ENCODE measurements at regions not wholly inside any gene's neighbourhood (a gene's known extent, or its start where the extent isn't known, plus 50 kb on each side); places are given as distances from the start of the nearest gene placed in this dataset.

DNA sequence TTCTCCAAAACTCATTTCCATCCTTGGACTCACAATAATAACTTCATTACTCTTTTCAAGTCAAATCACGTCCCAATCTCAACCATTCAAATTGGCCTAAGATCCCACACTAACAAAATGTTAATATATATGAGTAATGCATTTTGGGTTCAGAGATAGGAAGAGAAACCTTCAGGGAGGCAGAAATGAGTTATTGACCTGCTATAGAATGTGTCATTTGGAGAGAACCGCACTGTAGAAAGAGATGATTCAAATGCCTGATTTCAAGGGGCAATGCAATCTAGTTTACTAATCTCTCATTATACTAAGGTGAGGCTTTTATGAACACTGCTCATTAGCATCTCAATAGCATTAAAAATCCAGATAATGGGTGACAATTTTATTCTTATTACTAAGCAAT, 1595.0 kb upstream of the GOT2 start:
- DNase-seq = no peak

DNA sequence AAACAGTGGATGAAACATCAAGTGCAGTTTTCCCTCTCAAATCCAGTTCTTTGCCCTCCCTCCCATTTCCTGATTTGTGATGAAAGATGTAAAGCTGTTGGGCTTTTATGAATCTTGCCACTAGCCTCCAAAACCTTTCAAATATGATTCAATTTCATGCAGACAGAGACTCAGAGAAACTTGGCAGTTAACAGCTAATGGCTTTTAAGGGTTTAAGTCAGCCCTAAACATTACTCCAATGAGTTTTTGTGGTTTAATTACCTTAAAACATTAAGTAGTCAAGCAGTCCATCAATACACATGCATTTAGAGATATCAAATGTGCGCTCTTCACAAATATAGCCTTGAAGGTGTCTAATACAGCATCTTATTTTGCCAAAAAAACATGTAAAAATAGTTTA, 1594.0 kb upstream of the GOT2 start:
- DNase-seq = no peak

DNA sequence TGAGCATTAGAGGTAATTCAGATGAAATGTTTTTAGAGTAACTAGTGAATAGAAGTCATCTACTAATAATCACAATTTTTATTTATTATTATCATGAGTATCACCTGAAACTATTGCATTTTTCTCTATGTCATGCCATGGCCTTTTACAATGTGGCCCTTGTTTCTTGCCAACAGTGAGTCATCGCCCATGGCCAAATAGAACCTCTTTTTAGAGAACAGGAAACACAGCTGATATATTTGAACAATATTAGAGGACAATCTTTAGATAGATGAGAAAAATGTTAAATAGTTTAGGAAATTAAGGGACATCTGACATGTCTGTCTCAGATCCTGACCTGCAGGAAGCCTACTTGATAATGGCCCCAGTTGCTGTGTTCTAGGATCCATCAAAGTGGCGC, 1584.4 kb upstream of the GOT2 start:
- DNase-seq = no peak

DNA sequence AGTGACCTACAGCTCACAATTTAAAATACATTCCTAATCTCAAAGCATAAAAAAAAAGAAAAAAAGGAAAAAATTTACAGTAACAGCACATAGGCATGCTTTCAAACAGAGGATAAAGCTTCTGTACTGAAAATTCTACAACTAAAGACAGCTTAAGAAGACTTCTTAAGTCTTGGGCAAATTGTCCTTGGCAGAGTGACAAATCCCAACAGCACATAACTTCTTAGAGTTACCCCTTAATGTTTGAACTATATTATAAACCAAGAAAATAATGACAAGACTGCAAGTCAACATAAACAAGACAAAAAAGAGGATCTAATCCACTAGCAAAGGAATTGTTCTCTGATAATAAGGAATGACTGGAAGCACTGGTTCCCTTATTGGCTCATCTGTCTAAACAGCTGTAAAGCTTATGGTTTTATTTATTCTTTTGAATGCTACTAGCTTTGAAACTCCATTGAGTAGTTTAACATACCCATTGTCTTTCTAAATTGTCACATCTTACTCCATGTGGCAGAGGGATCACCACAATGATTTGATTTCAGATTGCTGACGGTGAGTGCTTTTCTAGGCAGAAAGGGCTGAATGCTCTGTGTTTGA, 1576.8 kb upstream of the GOT2 start:
- DNase-seq = no peak

DNA sequence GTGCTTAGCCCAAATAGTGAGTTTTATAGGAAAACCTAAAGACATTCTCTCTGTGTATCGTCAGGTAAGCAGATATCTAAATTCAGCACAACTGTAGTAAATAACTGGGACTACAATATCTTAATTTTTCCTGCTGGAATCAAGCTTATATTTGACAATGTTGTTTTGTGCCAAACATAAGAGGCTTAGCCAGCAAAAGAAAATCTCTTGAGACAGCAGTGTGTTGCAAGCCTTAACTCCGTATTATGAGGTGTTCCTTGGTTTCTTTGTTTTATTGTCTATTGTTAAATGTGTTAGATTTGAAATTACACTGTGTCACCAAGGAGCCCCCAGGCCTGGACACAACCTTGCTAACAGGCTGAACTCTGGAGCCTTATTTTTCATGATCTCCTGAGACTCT, 1570.6 kb upstream of the GOT2 start:
- no peak for DNase-seq

DNA sequence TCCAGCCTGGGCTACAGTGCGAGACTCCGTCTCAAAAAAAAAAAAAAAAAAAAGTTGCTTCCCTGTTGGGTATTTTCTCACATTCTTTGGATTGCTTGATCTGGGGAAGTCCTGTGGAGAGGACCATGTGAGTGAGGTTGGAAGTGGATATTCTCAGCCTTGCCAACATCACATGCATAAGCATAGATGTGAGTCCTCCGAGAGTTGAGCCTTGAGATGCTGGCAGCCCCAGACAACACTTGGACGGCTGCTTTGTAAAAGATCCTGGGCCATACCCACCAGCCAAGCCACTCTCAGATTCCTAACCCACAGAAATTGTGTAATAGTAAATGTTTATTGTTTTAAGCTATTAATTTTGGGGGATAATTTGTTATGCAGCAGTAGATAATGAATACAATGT, 1570.0 kb upstream of the GOT2 start:
- DNase-seq = no peak

DNA sequence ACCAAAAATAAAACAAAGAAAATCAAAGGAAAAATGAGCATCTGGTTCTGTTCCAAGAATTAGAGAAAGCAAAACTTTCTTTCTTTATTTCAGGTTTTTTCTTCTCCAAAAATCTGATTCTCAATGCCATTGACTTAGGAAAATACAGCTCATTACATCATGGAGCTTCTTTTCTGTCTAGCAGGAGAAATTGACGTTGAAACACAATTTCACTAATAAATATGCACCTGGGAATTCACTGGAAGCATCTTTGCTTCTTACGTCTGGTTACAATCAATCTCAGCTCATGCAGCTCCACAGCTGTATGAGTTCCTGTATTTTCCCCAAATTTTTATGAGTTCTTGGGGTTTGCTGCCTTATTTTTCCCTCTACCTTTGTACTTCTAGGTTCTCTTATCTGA, 1568.6 kb upstream of the GOT2 start:
- no peak for DNase-seq

DNA sequence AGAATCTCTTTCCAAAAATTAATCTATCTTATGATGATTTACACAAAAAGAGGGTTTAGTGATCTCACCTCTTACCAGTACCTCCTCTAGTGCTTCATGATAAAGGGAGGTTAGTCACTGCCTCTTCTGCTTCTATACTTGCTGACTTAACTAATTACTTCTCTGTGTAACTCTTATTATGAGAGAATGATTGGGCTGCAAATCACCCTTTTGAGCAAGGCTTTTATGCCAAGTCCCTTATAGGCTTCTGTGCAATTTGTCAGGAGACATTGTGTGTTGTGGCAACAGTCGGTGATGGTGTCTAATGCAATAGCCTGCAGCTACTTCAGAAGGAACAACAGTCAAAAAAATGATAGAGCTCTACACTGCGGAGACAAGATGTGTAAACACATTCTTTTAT, 1568.1 kb upstream of the GOT2 start:
- DNase-seq = no peak

DNA sequence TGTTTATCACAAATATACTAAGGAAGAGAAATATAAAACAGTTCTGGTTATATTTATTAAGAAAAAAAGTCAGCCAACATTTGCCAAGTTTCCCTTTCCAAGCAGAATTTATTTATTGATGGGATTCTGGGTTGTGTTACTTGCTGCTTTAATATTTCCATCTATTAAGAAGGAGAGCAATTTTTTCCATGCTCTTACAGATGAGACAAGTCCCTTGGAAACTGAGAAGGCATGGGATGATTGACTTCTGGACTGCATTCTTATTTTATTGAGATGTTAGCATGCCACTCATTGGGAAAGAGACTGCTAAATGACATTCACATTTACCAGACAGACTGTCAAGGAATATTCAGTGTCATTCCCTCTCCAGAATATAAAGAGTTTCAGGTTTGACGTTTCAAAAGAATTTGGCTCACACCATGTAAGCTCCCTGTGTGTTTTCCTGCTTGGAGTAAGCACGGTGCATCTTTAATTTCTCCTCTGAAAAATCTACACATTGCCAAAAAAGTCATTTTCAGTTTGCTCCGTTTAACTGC, 1565.2 kb upstream of the GOT2 start:
- DNase-seq = no peak

DNA sequence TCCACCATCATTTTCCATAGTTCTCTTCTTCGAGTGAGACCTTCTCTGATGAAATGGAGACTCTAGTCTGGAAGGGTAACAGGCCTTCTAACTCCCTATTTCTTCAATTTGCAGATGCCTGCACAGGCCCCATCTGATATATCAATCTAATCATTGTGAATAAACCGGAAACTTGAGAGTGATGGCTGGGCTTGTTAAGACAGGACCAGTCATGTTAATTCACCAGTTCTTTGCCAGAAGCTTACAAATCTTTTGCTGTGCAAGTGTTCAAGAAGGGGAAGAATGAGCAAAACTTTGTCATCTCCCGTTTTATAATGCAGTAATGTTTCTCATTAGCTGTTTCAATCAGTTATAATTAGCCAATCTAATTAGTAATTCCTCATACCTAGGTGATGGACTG, 1561.3 kb upstream of the GOT2 start:
- no peak for DNase-seq

DNA sequence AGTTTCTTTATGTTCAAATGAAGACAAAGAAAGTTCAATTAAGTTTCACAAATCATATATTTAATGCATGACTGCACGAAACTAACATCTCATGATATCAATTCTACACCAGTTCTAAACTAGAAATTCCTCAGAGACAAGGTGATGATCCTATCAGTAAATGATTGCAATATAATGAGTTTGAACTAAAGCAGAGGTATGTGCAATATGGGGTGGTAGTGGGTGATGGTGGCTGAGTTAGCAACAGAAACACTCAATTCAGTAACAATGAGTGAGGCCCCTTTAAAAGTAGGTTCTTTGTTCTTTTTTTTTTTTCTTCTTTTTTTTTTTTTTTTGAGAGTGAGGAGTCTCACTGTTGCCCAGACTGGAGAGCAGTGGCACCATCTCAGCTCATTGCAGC, 1551.7 kb upstream of the GOT2 start:
- DNase-seq = no peak

DNA sequence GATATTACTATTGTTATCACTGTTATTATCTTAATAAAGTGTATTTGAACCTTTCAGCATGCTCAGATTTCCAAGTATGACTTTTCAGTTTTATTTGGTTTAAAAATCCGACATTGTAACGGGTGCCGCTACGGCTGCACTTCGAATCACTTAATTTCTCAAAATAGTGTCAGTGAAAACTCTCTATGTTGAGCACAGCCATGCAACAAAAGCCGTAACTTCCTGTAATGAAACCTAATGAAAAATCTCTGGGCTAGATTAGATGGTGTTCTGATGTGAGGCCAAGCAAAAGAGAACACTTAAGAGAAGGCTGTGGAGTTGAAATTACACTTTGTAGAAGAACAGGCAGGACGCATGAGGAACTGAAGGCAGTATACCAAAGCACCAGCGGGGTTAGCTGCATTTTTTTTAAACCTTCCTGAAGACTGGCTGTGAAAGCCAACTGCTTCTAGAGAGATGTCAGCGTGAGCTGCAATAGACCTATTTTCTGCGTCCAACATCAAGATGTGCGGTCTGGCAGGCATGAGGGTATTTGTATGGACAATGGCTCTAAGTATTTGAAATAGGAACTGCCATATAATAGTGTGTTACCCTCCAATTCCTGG, 1545.0 kb upstream of the GOT2 start:
- no peak for DNase-seq

DNA sequence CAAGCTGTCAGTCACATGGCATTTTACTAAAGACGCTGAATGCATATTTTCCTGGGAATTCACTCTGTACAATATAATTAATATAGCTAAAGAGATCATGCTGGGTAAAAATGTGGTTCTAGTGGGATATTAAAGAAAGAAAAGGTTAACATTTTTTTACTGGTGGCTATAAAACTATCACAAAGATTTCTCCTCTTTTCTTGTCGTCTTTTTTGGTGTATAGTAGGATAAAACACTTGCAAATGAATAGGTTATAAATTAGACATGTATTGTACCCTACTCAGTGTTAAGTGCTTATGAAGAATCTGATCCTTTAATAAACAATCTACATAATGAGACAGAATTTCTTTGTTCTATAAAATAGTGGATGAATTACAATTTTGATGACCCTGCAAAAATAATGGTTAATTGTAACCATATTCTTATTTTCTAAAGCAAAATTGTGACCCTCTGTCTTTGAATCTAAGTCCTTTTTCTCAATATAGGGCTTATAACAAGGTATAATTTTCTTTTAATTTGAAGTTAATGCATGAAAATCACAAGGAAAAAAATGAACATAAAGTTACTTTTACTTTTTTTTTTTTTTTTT, 1540.4 kb upstream of the GOT2 start:
- DNase-seq = no peak

DNA sequence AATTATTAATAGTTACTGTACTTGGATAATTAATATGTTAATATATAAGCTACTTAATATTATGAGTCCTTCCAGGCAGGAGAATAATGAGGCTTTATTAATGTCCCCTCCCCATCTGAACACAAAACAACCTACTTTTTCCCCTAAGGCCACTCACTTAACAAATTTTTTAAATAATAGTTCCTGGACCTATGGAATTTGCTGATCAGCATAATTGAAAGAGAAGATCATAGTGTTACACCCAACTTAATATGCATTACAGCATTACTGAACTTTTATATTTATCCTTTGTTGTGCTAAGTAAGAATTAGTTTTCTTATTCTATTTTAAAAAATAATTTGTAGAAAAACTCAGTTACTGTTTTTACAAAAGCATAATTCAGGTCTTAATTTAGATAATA, 1537.7 kb upstream of the GOT2 start:
- no peak for DNase-seq

DNA sequence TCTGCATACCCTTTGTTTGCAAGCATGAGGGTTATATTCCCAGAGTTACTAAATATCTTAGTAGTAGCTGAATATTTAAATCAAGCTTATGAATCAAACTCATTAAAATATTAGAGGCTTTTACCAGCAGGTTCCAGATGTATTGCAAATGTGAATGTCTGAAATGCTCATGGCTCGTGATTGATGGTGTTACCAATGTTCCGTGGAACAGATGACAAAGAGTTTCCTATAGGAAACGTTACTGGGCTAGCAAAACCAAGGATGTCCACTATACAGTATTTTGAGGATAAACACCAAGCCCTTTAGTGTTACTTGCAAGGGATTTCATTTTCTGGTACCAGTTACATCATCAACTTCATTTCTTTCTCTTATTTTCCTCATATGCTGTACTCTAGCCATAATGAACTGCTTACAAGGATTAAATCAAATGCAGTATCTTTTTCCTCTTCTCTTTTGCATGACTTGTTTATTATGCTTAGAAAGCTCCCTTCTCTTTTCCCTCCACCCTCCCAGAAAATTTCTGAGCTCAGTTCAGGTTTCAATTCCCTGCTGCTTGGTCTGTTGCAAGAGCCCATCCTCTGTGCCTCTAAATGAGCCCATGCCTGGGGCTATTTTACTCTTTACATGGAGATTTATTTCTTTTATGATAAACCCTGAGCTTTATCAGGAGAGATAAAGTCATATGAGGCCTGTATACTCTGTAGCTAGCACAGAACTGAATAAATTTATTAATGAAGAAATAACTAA, 1537.1 kb upstream of the GOT2 start:
- DNase-seq = no peak

DNA sequence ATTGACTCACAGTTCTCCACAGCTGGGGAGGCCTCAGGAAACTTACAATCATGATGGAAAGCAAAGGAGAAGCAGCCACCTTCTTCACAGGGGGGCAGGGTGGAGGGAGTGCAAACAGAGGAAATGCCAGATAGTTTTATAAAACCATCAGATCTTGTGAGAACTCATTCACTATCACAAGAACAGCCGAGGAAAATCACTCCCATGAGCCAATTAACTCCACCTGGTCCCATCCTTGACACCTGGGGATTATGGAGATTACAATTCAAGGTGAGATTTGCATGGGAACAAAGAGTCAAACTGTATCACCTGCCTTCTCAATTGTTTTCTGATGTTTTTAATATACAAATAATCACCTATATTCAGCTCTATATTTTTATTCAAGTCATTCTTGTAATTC, 1527.3 kb upstream of the GOT2 start:
- DNase-seq = no peak

DNA sequence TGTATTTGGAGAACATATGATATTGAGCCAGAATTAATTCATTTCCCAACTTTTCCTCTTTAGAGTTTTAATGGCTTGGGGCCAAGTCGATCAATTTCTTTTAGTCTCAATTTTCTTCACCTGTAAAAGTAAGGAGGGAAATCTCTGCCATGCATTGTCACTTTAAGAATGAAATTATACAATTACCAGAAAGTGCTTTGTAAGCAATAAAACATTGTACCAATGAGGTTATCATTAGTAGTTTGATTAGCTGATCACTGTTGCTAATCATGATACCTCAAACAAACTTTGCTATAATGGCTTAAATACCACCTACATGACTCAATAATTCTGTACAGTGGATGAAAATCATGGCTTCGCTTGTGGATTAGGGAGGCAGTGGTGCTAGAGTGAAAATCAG, 1525.8 kb upstream of the GOT2 start:
- DNase-seq = no peak

DNA sequence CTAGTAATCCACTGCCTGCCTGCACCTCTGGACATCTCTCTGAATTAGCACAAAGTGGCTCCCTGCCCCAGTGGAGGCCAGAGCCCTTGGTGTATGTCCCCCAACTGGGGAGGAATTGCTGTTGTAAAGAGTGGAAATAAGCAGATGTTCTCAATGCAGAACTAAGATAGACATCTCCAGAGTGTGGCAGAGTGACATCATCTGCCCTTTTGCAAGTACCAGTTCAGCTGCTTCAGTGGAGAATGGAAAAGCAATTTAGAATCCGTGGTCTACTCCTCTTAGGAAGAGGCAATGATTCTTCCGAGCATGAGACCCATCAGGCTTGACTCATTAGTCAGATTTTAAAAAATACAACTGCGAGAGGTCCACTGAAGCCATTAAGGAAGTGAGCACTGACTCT, 1512.0 kb upstream of the GOT2 start:
- no peak for DNase-seq

DNA sequence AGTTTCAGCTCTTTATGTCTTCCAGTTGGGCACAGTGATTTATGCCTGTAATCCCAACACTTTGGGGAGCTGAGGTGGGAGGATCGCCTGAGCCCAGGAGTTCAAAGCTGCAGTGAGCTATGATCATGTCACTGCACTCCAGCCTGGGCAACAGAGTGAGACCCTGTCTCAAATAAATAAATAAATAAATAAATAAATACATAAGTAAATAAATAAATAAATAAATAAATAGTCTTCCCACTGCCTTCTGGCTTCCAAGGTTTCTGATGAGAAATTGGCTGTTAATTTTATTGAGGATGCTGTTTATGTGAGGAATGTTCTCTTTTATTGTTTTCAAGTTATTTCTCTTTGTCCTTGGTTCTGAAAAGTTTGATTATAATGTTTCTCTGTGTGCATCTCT, 1507.6 kb upstream of the GOT2 start:
- no peak for DNase-seq

DNA sequence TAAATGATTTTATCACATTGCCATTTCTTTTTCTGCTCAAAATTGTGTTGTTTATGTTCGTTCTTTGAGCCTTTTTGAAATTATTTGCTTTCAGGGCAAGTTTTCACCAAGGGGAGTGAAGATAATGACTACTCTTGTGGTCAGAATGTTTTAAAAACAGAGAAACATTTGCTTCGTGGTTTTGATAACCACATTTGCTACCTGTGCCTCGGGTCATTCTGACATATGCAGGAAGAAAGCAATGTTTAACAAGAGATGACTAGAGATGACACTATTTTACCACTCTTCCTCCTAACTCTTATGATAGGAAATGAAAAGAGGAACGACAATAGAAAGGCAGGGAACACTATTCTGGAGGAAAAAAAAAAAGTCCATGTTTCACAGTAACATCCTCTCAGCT, 1496.5 kb upstream of the GOT2 start:
- DNase-seq = peak; percentile 13

DNA sequence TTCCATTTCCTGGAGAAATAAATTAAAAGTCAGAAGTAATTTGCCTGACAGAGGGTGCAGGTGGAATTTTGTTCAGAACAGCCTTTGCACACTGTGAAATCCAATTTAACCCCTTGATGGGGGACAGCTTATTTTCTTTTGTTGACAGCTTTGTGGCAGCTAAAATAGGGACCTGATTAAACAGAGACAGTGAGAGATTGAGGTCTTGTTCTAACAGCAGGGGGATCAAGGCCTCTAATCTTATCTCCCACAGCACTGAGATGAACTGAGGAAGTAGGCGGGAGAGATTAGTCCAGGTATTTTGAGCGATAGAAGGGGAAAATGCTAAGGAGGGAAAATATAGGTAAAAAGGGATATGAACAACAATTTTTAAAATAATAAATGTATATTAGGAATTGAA, 1491.4 kb upstream of the GOT2 start:
- DNase-seq = no peak

DNA sequence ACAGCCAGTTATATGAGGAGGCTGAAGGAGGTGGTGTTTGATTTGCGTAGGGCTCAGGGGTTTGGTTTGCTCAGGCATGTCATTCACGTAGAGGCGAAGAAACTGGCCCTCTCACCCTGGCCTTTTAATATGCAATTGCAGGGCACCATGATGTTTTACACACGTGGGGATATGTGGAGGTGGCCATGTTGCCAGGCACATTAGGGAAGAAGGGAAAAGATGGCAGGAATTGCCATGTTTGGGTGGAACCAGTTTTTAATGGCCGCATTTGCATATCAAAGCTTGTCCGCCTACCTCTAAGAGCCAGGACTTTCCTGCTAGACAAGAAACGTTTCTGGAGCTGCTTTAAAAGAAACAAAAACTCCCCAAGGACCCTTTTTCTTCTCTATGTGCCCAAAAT, 1483.7 kb upstream of the GOT2 start:
- DNase-seq = no peak

DNA sequence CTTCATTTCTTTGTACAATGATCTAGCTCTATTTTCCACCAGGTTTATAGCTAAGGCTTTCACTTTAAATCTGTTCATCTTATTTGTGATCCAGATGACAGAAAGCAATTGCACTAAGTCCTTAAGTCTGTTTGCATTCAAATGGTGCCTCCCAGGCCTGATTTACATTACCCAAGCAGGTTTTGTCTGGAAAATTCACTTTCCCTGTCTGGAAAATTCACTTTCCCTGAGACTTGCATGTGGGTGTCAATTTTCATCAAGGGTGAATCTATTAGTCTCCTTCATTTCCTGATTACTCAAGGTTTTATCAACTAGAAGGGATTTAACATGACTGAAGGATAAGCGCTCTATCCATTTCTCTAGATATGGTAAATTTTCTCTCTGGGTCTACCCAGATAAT, 1480.2 kb upstream of the GOT2 start:
- no peak for DNase-seq

DNA sequence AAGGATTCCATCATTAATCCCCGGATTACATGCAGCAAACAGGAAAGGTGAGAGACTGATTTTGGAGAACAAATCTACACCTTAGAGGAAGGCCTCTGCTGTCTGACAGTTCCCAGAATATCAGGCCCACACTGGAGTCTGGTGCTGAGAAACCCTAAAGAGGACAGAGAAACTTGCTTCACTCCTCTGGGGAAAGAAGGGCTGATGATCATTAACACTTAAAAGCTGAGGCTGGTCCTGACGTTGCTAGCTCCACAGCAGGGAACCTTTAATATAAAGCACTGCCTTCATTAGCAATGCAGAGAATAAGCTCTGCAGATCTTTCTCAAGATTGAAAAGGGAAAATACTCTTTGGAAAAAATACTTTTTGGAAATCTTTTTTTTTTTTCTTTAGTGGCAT, 1472.4 kb upstream of the GOT2 start:
- no peak for DNase-seq

All from RPMI8226 (cell line).